ENCODE measurements at regions not wholly inside any gene's neighbourhood (a gene's known extent, or its start where the extent isn't known, plus 50 kb on each side); places are given as distances from the start of the nearest gene placed in this dataset.
A peak's percentile ranks its signal among the peaks of the same experiment; 100 is the strongest.

DNA sequence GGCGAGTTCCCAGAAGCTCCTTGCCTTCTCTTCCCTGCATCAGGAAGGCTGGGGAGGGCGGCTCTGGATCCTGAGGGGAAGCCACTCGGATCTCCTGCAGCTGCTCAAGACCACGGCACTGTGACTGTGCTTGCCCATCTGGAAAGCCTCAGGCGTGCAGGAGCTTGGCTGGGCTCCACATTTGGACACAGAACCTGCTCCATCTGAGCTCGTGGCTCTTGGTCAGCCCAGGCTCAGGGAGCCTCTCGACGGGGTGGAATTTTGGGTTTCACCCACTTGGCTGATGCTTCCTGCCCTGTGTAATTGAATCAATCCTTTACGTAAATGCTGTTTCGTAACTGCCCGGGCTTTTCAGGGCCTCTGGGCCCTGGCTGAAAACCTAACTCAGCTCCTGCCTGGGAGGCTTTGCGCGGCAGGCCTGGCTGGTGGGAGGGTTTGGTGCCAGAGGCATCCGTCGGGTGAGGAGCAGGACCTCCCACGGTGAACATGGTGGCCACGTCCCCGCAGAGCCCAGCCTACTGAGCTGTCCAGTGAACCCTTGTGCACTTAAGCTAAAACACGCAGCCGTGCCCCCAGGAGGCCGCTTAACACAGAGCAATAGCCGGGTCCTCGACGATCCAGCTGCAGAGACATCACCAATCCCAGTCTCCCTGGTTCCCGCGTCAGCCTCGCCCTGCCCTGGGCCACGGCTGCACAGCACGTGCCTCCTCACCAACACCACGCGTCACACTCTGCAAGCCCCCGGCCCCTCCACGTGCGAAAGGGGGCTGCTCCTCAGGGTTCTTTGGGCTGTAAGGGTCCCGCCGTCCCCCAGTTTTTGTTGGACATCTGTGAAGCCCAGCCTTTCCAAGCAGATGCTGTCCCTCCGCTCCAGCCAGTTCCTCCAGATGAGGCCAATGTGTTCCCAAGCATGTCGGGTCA is 241.0 kb downstream of the DLL1 start:
- H3K27me3 ChIP-seq, result peaks cover 11% of the 10 kb centered on the region
- H3K4me1 ChIP-seq (ENCODE audit: control insufficient read depth in 1 of 2, insufficient read depth in 1 of 2, low read depth in 1 of 2, low read length in 1 of 2), result peaks cover 20 to 25% of the 10 kb centered on the region in 2 experiments
- peak overlapping the region; percentile 79 for H3K27ac ChIP-seq
- TF ChIP-seq, protein P1, sequence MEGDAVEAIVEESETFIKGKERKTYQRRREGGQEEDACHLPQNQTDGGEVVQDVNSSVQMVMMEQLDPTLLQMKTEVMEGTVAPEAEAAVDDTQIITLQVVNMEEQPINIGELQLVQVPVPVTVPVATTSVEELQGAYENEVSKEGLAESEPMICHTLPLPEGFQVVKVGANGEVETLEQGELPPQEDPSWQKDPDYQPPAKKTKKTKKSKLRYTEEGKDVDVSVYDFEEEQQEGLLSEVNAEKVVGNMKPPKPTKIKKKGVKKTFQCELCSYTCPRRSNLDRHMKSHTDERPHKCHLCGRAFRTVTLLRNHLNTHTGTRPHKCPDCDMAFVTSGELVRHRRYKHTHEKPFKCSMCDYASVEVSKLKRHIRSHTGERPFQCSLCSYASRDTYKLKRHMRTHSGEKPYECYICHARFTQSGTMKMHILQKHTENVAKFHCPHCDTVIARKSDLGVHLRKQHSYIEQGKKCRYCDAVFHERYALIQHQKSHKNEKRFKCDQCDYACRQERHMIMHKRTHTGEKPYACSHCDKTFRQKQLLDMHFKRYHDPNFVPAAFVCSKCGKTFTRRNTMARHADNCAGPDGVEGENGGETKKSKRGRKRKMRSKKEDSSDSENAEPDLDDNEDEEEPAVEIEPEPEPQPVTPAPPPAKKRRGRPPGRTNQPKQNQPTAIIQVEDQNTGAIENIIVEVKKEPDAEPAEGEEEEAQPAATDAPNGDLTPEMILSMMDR (IDR thresholded peaks at IDR 0.05), result no peak
- H3K9me3 ChIP-seq, result no peaks in the 10 kb centered on the region
- H3K4me3 ChIP-seq (ENCODE audit: low read depth in 1 of 2, low read length in 1 of 2), result peak overlapping the region in 1 of 2 experiments; percentile 29
- H3K36me3 ChIP-seq, result no peaks in the 10 kb centered on the region

DNA sequence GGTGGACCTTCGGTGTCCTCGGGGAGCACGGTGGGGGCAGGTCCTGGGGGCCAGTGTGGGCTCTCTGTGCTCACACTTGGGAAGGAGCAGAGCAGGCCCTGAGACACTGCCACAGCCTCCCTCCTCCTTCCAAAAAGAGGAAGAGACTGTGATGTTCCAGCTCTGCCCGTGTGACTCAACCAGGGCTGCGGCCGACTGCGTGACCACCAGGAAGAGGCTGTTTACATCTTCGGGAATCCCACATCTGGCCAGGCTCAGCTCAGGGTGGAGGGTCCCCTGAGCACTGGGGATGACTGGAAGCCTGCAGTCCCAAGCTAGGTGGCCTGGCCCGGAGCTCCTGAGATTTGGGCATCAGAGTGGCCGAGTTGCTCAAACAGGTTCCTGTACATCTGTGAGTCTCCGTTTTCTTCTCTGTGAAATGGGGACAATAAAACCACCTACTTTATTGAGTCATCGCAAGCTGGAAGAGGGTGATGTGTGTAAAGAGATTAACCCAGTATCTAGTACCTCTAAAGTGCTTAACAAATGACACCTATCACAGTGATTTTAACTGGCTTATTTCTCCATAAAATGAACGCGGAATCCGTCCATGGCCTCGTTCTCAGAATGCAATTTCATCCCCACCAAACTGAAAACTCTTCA is 242.1 kb downstream of the DLL1 start:
- H3K36me3 ChIP-seq, result no peaks in the 10 kb centered on the region
- H3K9me3 ChIP-seq, result no peaks in the 10 kb centered on the region
- peak overlapping the region in 1 of 2 experiments; percentile 42 for H3K4me3 ChIP-seq (ENCODE audit: low read depth in 1 of 2, low read length in 1 of 2)
- peaks cover 11% of the 10 kb centered on the region for H3K27me3 ChIP-seq
- TF ChIP-seq, protein P1 (IDR thresholded peaks at IDR 0.05), result no peak
- H3K4me1 ChIP-seq (ENCODE audit: control insufficient read depth in 1 of 2, insufficient read depth in 1 of 2, low read depth in 1 of 2, low read length in 1 of 2), result peaks cover 20 to 25% of the 10 kb centered on the region in 2 experiments
- peak overlapping the region; percentile 79 for H3K27ac ChIP-seq

DNA sequence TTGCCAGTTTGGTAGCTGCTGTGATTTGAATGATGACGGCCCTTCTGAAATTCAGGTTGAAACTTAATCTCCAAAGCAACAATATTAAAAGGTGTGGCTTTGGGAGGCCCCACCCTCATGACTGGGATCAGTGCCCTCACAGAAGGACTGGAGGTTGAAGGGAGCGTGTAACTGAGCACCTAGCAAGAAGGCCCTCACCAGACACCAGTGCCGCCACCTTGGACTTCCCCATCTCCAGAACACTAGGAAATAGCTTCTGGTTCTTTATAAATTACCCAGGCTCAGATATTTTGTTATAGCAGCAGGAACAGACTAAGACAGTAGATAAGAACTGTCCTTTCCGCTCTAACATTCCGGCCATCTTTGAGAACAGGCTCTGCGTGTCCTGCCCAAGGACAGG is 243.1 kb downstream of the DLL1 start:
- H3K36me3 ChIP-seq, result no peaks in the 10 kb centered on the region
- TF ChIP-seq, protein P1 (IDR thresholded peaks at IDR 0.05), result no peak

DNA sequence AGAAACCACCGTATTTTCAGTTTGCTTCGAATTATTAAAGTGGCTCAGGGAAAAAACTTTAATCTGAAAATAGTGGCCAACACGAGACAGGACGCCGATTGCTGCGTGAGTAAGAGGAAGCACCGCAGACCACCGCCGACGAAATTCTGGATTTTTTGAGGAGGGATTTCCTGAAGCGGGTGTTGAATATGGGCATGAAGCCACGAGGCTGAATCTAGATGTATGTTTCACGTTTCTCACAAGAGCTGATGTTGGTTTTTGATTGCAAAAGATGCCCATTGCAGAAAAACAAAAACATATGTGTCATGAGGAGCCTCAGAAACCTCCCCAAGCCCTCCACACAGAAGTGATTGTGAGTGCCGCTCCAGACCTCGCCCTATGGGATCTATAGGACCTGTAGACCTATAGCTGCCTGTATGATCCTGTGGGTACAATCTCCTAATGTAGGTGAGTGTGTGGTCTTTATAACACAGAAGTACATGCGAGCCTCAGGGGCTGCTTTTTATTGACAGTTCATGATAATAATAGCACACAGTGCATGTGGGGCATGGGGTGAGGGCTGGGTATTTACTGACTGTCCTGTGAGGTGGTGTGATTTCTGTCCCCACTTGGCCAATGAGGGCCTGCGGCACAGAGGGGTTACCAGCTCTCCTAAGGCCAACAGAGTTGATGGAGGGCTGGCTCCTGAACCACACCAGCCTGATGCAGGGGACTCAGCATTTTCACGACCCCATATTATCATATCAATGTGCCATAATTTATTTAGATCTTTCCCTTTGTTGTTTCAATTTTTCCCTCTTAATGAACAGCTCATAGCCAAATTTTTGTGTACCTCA is 243.9 kb downstream of the DLL1 start:
- Histone ChIP-seq H3K4me1 (ENCODE audit: control insufficient read depth in 1 of 2, insufficient read depth in 1 of 2, low read depth in 1 of 2, low read length in 1 of 2) (peaks cover 23 to 32% of the 10 kb centered on the region in 2 experiments), H3K9me3 (no peaks in the 10 kb centered on the region), H3K27ac (no peak overlapping the region), H3K4me3 (ENCODE audit: low read depth in 1 of 2, low read length in 1 of 2) (peak overlapping the region in 1 of 2 experiments; percentile 20), H3K36me3 (no peaks in the 10 kb centered on the region), H3K27me3 (peaks cover 11% of the 10 kb centered on the region)
- TF ChIP-seq, protein P1 (IDR thresholded peaks at IDR 0.05), result no peak

More for the DNA sequence above, 243.1 kb downstream of the DLL1 start:
- peaks cover 23 to 32% of the 10 kb centered on the region in 2 experiments for H3K4me1 ChIP-seq (ENCODE audit: control insufficient read depth in 1 of 2, insufficient read depth in 1 of 2, low read depth in 1 of 2, low read length in 1 of 2)
- no peak overlapping the region for H3K4me3 ChIP-seq (ENCODE audit: low read depth in 1 of 2, low read length in 1 of 2)
- H3K27ac ChIP-seq, result peak overlapping the region; percentile 79
- H3K9me3 ChIP-seq, result no peaks in the 10 kb centered on the region
- peaks cover 11% of the 10 kb centered on the region for H3K27me3 ChIP-seq

DNA sequence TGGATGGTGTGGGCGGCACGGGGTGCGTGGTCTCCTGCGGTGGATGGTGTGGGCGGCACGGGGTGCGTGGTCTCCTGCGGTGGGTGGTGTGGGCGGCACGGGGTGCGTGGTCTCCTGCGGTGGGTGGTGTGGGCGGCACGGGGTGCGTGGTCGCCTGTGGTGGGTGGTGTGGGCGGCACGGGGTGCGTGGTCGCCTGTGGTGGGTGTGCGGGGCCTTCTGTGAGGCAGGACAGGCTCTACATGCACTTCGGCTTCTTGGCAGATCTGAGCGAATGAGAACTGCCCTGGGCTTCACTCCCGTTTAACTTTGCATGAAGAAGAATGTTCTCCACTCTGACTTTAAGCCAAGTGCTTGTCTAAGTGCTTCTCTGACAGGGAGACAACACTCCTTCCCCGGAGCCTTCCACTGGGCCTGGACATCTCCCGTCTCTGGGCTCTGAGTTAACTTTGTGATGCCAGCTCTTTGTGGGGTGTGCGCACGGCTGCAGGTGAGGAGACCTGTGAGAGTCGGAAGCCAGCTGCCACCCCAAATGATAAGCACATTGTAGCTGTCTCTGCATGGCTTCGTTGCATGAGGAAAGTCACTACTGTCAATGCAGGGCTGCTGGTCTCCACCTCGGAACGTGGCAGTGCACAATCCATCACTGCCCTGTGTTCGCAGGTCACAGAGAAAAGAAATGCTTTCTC is 244.8 kb downstream of the DLL1 start:
- Histone ChIP-seq H3K9me3 (no peaks in the 10 kb centered on the region), H3K4me1 (ENCODE audit: control insufficient read depth in 1 of 2, insufficient read depth in 1 of 2, low read depth in 1 of 2, low read length in 1 of 2) (peaks cover 23 to 32% of the 10 kb centered on the region in 2 experiments), H3K27me3 (peaks cover 11% of the 10 kb centered on the region), H3K27ac (no peak overlapping the region), H3K4me3 (ENCODE audit: low read depth in 1 of 2, low read length in 1 of 2) (no peak overlapping the region), H3K36me3 (no peaks in the 10 kb centered on the region)
- TF ChIP-seq, protein P1 (IDR thresholded peaks at IDR 0.05), result no peak
